ENCODE measurements at regions not wholly inside any gene's neighbourhood (a gene's known extent, or its start where the extent isn't known, plus 50 kb on each side); places are given as distances from the start of the nearest gene placed in this dataset.
"Not testable (repeated sequence)": the region's sequence is repeated elsewhere in the genome, so short reads cannot be mapped to it uniquely, and the experiment has no call there.

- TF ChIP-seq, protein P1, sequence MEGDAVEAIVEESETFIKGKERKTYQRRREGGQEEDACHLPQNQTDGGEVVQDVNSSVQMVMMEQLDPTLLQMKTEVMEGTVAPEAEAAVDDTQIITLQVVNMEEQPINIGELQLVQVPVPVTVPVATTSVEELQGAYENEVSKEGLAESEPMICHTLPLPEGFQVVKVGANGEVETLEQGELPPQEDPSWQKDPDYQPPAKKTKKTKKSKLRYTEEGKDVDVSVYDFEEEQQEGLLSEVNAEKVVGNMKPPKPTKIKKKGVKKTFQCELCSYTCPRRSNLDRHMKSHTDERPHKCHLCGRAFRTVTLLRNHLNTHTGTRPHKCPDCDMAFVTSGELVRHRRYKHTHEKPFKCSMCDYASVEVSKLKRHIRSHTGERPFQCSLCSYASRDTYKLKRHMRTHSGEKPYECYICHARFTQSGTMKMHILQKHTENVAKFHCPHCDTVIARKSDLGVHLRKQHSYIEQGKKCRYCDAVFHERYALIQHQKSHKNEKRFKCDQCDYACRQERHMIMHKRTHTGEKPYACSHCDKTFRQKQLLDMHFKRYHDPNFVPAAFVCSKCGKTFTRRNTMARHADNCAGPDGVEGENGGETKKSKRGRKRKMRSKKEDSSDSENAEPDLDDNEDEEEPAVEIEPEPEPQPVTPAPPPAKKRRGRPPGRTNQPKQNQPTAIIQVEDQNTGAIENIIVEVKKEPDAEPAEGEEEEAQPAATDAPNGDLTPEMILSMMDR (conservative IDR thresholded peaks at IDR 0.05; ENCODE audit: low read length) = not testable (repeated sequence)
- not testable (repeated sequence) for TF ChIP-seq EZH2phosphoT487 (IDR thresholded peaks at IDR 0.05; ENCODE audit: borderline replicate concordance)
These were observed 1277.7 kb downstream of the RPIA start for GRCh38 chr2:89969190-89969589.
